ENCODE measurements at regions not wholly inside any gene's neighbourhood (a gene's known extent, or its start where the extent isn't known, plus 50 kb on each side); places are given as distances from the start of the nearest gene placed in this dataset.

DNA sequence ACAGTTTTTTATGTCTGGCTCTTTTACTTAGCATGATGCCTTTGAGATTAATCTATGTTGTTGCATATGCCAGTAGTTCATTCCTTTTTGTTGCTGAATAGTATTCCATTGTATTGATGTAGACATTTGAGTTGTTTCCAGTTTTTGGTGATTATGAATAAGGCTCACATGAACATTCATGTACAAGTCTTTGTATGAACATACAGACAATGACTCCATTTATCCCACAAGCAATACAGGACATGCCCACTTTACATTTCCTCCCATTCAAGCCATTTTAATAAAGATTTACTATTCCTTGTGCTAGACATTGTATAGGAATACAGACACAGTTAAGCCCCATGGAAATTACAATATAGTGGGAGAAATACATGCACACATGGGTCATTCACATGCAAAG, 118.0 kb downstream of the TRIM43 start:
- TF ChIP-seq, protein P1, sequence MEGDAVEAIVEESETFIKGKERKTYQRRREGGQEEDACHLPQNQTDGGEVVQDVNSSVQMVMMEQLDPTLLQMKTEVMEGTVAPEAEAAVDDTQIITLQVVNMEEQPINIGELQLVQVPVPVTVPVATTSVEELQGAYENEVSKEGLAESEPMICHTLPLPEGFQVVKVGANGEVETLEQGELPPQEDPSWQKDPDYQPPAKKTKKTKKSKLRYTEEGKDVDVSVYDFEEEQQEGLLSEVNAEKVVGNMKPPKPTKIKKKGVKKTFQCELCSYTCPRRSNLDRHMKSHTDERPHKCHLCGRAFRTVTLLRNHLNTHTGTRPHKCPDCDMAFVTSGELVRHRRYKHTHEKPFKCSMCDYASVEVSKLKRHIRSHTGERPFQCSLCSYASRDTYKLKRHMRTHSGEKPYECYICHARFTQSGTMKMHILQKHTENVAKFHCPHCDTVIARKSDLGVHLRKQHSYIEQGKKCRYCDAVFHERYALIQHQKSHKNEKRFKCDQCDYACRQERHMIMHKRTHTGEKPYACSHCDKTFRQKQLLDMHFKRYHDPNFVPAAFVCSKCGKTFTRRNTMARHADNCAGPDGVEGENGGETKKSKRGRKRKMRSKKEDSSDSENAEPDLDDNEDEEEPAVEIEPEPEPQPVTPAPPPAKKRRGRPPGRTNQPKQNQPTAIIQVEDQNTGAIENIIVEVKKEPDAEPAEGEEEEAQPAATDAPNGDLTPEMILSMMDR (IDR thresholded peaks at IDR 0.05; ENCODE audit: borderline replicate concordance, extremely low read depth, low read length, poor library complexity, severe bottlenecking): no peak
- no peak for TF ChIP-seq EZH2 (IDR thresholded peaks at IDR 0.05; ENCODE audit: borderline replicate concordance, low read depth, low read length, severe bottlenecking)

Data from DND-41 (cell line).